OCI-LY7 (cell line): ENCODE measurements at regions not wholly inside any gene's neighbourhood (a gene's known extent, or its start where the extent isn't known, plus 50 kb on each side); places are given as distances from the start of the nearest gene placed in this dataset.

ENCODE experiments used
- BruUV-seq: library from RNA; stranded (reverse); fragments of 400-500 nt; replicated peaks from 2 replicates; lab custom pipeline; 2021; lab: Mats Ljungman, UMichigan
- CTCF ChIA-PET: fragments of 300-600 bp; sonication (Branson Sonifier 250); formaldehyde crosslinking; loops from one replicate; lab custom pipeline; 2022; ENCODE audit warnings: antibody characterized with exemption; ENCODE audit not compliant: unreplicated experiment; lab: Charles Lee
- POLR2A ChIA-PET: fragments of 300-600 bp; sonication (Branson Sonifier 250); formaldehyde crosslinking; loops from one replicate; lab custom pipeline; 2022; ENCODE audit warnings: antibody characterized with exemption; lab: Charles Lee
- DNase-seq: peaks from one replicate; pipeline ENCODE4 v3.0.0-alpha.2; 2015; ENCODE audit warnings: low spot score
- H2AFZ ChIP-seq: fragments of 200-600 bp; sonication (generic), shearing (Covaris generic); 2 replicates; pipeline ENCODE4 v1.6.1; 2014; ENCODE audit warnings: mild to moderate bottlenecking, antibody characterized with exemption, low read length, moderate library complexity
- H3K27ac ChIP-seq: fragments of 200-600 bp; sonication (generic); 2 replicates; pipeline ENCODE4 v1.5.1; 2014; ENCODE audit warnings: mixed run types, low read depth, mild to moderate bottlenecking, moderate library complexity, low read length, inconsistent platforms; ENCODE audit not compliant: poor library complexity, severe bottlenecking
- H3K36me3 ChIP-seq: fragments of 200-600 bp; sonication (generic); 2 replicates; pipeline ENCODE4 v1.6.1; 2014; ENCODE audit warnings: mild to moderate bottlenecking, antibody characterized with exemption, low read length, moderate library complexity, mixed read lengths; ENCODE audit not compliant: insufficient read depth
- H3K4me1 ChIP-seq: fragments of 200-600 bp; sonication (generic); 2 replicates; pipeline ENCODE4 v1.5.1; 2014; ENCODE audit warnings: mild to moderate bottlenecking, low read length; ENCODE audit not compliant: insufficient read depth, poor library complexity, severe bottlenecking
- H3K4me2 ChIP-seq: fragments of 200-600 bp; sonication (generic); 2 replicates; pipeline ENCODE4 v1.6.1; 2014; ENCODE audit warnings: mild to moderate bottlenecking, low read length
- H3K4me3 ChIP-seq: fragments of 200-600 bp; sonication (generic); 2 replicates; pipeline ENCODE4 v1.5.1; 2014; ENCODE audit warnings: mild to moderate bottlenecking, low read depth, low read length; ENCODE audit not compliant: poor library complexity, severe bottlenecking
- H3K79me2 ChIP-seq: fragments of 200-600 bp; sonication (generic); 2 replicates; pipeline ENCODE4 v1.6.1; 2016; ENCODE audit warnings: low read depth, mild to moderate bottlenecking, low read length, moderate library complexity, mixed read lengths; ENCODE audit not compliant: insufficient read depth
- H3K9me2 ChIP-seq: fragments of 200-600 bp; sonication (generic); 2 replicates; pipeline ENCODE4 v1.6.1; 2016; ENCODE audit warnings: mild to moderate bottlenecking, low read length, mixed read lengths; ENCODE audit not compliant: insufficient read depth
- H3K9me3 ChIP-seq: fragments of 200-600 bp; sonication (generic); 2 replicates; pipeline ENCODE4 v1.6.1; 2014; ENCODE audit warnings: mild to moderate bottlenecking, mixed run types, low read length, mixed read lengths
- H4K20me1 ChIP-seq: fragments of 200-600 bp; sonication (generic); 2 replicates; pipeline ENCODE4 v1.6.1; 2014; ENCODE audit warnings: mild to moderate bottlenecking, antibody characterized with exemption, low read length, moderate library complexity, mixed read lengths; ENCODE audit not compliant: insufficient read depth
- CTCF ChIP-seq: fragments of 200-600 bp; sonication (generic); conservative IDR thresholded peaks from 2 replicates; pipeline ENCODE4 v1.5.1; 2014; ENCODE audit warnings: mild to moderate bottlenecking, antibody characterized with exemption, low read length, moderate library complexity, mixed read lengths
- EZH2phosphoT487 ChIP-seq: fragments of 200-600 bp; sonication (generic); IDR thresholded peaks from 2 replicates; pipeline ENCODE4 v1.6.1; 2018; ENCODE audit warnings: low read depth, borderline replicate concordance, mild to moderate bottlenecking, mixed run types, antibody characterized with exemption, low read length, moderate library complexity, mixed read lengths
- intact Hi-C: fragments of 100-400 bp; cut with micrococcal nuclease; formaldehyde crosslinking; loops from one replicate; pipeline ENCODE4 v1.10.0; 2022; ENCODE audit not compliant: unreplicated experiment

- Histone ChIP-seq H3K27ac (no peak overlapping the region), H3K4me2 (no peak overlapping the region), H3K36me3 (no peaks in the 10 kb centered on the region), H3K4me3 (no peak overlapping the region), H3K79me2 (no peaks in the 10 kb centered on the region), H4K20me1 (no peaks in the 10 kb centered on the region), H3K9me3 (peaks cover 32% of the 10 kb centered on the region), H3K9me2 (no peaks in the 10 kb centered on the region), H3K4me1 (no peaks in the 10 kb centered on the region), H2AFZ (no peak overlapping the region)
- ChIA-PET CTCF (no interaction called here), POLR2A (no interaction called here)
- TF ChIP-seq EZH2phosphoT487 (no peak), CTCF (no peak)
- intact Hi-C loops = no loop called here
- DNase-seq = no peak
- no TSS peak for BruUV-seq
Measured at GRCh38 chr13:89803839-89804238, 1543.6 kb upstream of the MIR17HG start.

DNA sequence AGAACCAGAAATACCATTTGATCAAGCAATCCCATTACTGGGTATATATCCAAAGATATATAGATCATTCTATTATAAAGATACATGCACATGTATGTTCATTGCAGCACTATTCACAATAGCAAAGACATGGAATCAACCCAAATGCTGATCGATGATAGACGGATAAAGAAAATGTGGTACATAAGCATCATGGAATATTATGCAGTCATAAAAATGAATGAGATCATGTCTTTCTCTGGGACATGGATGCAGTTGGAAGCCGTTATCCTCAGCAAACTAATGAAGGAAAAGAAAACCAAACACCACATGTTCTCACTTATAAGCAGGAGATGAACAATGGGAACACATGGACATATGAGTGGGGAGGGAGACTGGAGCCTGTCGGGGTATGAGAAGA, 1540.9 kb upstream of the MIR17HG start:
- Histone ChIP-seq H2AFZ (no peak overlapping the region), H3K4me3 (no peak overlapping the region), H3K4me1 (no peaks in the 10 kb centered on the region), H3K36me3 (no peaks in the 10 kb centered on the region), H3K79me2 (no peaks in the 10 kb centered on the region), H3K9me2 (no peaks in the 10 kb centered on the region), H3K4me2 (no peak overlapping the region), H3K9me3 (peaks cover 29% of the 10 kb centered on the region; the same call in 1 of the 2 replicates), H4K20me1 (no peaks in the 10 kb centered on the region), H3K27ac (no peak overlapping the region)
- no peak for DNase-seq
- TF ChIP-seq CTCF (no peak), EZH2phosphoT487 (no peak)
- BruUV-seq = no TSS peak
- CTCF ChIA-PET = no interaction called here
- POLR2A ChIA-PET = no interaction called here
- intact Hi-C loops = no loop called here

- Histone ChIP-seq H3K9me2 (no peaks in the 10 kb centered on the region), H3K4me1 (no peaks in the 10 kb centered on the region), H3K36me3 (no peaks in the 10 kb centered on the region), H3K9me3 (peaks cover 29% of the 10 kb centered on the region; the same call in 1 of the 2 replicates), H3K4me2 (no peak overlapping the region), H3K4me3 (no peak overlapping the region), H3K27ac (no peak overlapping the region), H3K79me2 (no peaks in the 10 kb centered on the region), H2AFZ (no peak overlapping the region), H4K20me1 (no peaks in the 10 kb centered on the region)
- intact Hi-C loops = no loop called here
- no TSS peak for BruUV-seq
- no peak for TF ChIP-seq EZH2phosphoT487
- TF ChIP-seq CTCF = no peak
- DNase-seq = no peak
- POLR2A ChIA-PET = interaction anchor here (0.6 to 0.9 kb wide), 4 partner anchors 9 to 575 kb away, joined by 3 to 5 read pairs (median 4); no protein-coding TSS in a partner anchor
- CTCF ChIA-PET = no interaction called here
Measured at GRCh38 chr13:89812856-89813255, 1534.6 kb upstream of the MIR17HG start.
